Endothelial cell of umbilical vein (primary cell): ENCODE measurements at regions not wholly inside any gene's neighbourhood (a gene's known extent, or its start where the extent isn't known, plus 50 kb on each side); places are given as distances from the start of the nearest gene placed in this dataset.

Experiments
- EZH2 ChIP-seq: IDR thresholded peaks from 2 replicates; pipeline ENCODE4 v1.6.1; 2012; ENCODE audit warnings: borderline replicate concordance, low read depth, mild to moderate bottlenecking, moderate library complexity, low read length, inconsistent platforms; ENCODE audit not compliant: severe bottlenecking
- POLR2A ChIP-seq: IDR thresholded peaks from 2 replicates; pipeline ENCODE4 v1.6.1; 2012; ENCODE audit warnings: low read depth, mild to moderate bottlenecking, control low read depth, low read length
- POLR2AphosphoS5 ChIP-seq: IDR thresholded peaks from 2 replicates; pipeline ENCODE4 v1.6.1; 2012; ENCODE audit warnings: low read depth, mild to moderate bottlenecking, control low read depth, low read length, moderate library complexity; ENCODE audit not compliant: insufficient read depth
- TF ChIP-seq, protein P1 (sequence below), 2 donors: IDR thresholded peaks; 1 replicate in 1 of 2; 2 replicates in 1 of 2; pipeline ENCODE4 v1.5.1; 2011; ENCODE audit warnings: low read length in 2 of 2, mild to moderate bottlenecking in 2 of 2, moderate library complexity in 2 of 2, control low read depth in 1 of 2, inconsistent platforms in 1 of 2, low read depth in 1 of 2; ENCODE audit not compliant: insufficient read depth in 1 of 2; ENCODE audit errors: extremely low read depth in 1 of 2
- TF ChIP-seq, protein P2 (sequence below): IDR thresholded peaks from 2 replicates; pipeline ENCODE4 v1.6.1; 2011; ENCODE audit not compliant: insufficient read depth, insufficient read length

DNA sequence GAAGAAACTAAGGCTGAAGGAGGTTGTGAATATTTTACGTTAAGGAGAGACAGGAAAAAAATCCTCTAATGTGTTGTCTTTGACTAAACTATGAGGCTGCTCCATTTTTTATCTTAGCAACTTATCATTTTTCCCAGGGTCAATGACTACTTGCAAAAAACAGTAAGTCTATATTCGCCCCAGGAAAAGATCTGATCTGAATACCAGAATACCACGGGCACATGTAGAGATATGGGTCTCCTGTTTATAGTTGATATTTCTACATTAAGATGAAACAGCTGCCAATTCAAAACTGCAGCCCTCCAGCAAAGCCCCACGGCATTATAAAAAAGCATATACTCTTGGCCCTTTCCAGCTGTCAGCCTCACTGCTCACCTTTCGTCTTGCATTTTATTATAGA is 358.4 kb downstream of the SH2D4B start:
- TF ChIP-seq, protein P1, sequence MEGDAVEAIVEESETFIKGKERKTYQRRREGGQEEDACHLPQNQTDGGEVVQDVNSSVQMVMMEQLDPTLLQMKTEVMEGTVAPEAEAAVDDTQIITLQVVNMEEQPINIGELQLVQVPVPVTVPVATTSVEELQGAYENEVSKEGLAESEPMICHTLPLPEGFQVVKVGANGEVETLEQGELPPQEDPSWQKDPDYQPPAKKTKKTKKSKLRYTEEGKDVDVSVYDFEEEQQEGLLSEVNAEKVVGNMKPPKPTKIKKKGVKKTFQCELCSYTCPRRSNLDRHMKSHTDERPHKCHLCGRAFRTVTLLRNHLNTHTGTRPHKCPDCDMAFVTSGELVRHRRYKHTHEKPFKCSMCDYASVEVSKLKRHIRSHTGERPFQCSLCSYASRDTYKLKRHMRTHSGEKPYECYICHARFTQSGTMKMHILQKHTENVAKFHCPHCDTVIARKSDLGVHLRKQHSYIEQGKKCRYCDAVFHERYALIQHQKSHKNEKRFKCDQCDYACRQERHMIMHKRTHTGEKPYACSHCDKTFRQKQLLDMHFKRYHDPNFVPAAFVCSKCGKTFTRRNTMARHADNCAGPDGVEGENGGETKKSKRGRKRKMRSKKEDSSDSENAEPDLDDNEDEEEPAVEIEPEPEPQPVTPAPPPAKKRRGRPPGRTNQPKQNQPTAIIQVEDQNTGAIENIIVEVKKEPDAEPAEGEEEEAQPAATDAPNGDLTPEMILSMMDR (IDR thresholded peaks at IDR 0.05; ENCODE audit: extremely low read depth in 1 of 2, insufficient read depth in 1 of 2, low read depth in 1 of 2, low read length in 2 of 2), result no peak
- TF ChIP-seq, protein P2, sequence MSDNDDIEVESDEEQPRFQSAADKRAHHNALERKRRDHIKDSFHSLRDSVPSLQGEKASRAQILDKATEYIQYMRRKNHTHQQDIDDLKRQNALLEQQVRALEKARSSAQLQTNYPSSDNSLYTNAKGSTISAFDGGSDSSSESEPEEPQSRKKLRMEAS, result no peak
- TF ChIP-seq EZH2 (no peak), POLR2A (no peak), POLR2AphosphoS5 (no peak)
